ENCODE measurements at regions not wholly inside any gene's neighbourhood (a gene's known extent, or its start where the extent isn't known, plus 50 kb on each side); places are given as distances from the start of the nearest gene placed in this dataset.
"Not testable (repeated sequence)": the region's sequence is repeated elsewhere in the genome, so short reads cannot be mapped to it uniquely, and the experiment has no call there.

GRCh38 chr9:42550789-42551357, 367.4 kb downstream of the SPATA31A6 start:
- ATAC-seq (peak in 2 of 4 donors; percentile 66 to 81), DNase-seq (peak in 1 of 2 donors; percentile 4)
- intact Hi-C loops (cut with DNase I); H3K36me3 ChIP-seq (ENCODE audit: insufficient read depth in 1 of 2, low read depth in 1 of 2); H3K27me3 ChIP-seq (ENCODE audit: insufficient read depth in 3 of 3, low read length in 2 of 3); H3K27ac ChIP-seq; H3K9me3 ChIP-seq; H3K4me1 ChIP-seq; H3K4me3 ChIP-seq: not testable (repeated sequence)
- 3 to 22% (median 7%) methylated on average over 8 to 17 of the region's 36 CpGs for WGBS, 3 donors
- peak; percentile 20 for TF ChIP-seq CTCF (IDR thresholded peaks at IDR 0.05)

- H3K27me3 ChIP-seq (ENCODE audit: insufficient read depth in 3 of 3, low read length in 2 of 3); H3K36me3 ChIP-seq (ENCODE audit: insufficient read depth in 1 of 2, low read depth in 1 of 2); H3K27ac ChIP-seq; H3K4me3 ChIP-seq; H3K9me3 ChIP-seq; H3K4me1 ChIP-seq; intact Hi-C loops (cut with DNase I); ATAC-seq: not testable (repeated sequence)
- 0 to 16% methylated on average over 1 to 7 of the region's 15 CpGs; no CpG with 5 or more reads in 1 of the 3 donors for WGBS, 3 donors
- DNase-seq, result peak in 1 of 2 donors; percentile 62
Measured at GRCh38 chr9:42568530-42568929, 385.1 kb downstream of the SPATA31A6 start.

- H3K27me3 ChIP-seq (ENCODE audit: insufficient read depth in 3 of 3, low read length in 2 of 3); H3K9me3 ChIP-seq; DNase-seq; H3K4me1 ChIP-seq; ATAC-seq; H3K27ac ChIP-seq; intact Hi-C loops (cut with DNase I); H3K36me3 ChIP-seq (ENCODE audit: insufficient read depth in 1 of 2, low read depth in 1 of 2): not testable (repeated sequence)
- WGBS, 3 donors, result 5 to 24% (median 10%) methylated on average over 2 to 14 of the region's 34 CpGs
- H3K4me3 ChIP-seq, result peak overlapping the region; percentile 41
Measured at GRCh38 chr9:42568942-42569556, 385.6 kb downstream of the SPATA31A6 start.

- H3K4me1 ChIP-seq; intact Hi-C loops (cut with DNase I); ATAC-seq; DNase-seq; H3K27me3 ChIP-seq (ENCODE audit: insufficient read depth in 3 of 3, low read length in 2 of 3); H3K9me3 ChIP-seq; H3K36me3 ChIP-seq (ENCODE audit: insufficient read depth in 1 of 2, low read depth in 1 of 2); H3K27ac ChIP-seq; H3K4me3 ChIP-seq: not testable (repeated sequence)
- WGBS, 3 donors, result 59 to 70% (median 59%) methylated on average over 5 of the region's 8 CpGs
Measured at GRCh38 chr9:42577851-42578250, 394.4 kb downstream of the SPATA31A6 start.

Measured in psoas muscle (tissue), 7 donors.